SJSA1 (cell line): ENCODE measurements at regions not wholly inside any gene's neighbourhood (a gene's known extent, or its start where the extent isn't known, plus 50 kb on each side); places are given as distances from the start of the nearest gene placed in this dataset.
"Not testable (repeated sequence)": the region's sequence is repeated elsewhere in the genome, so short reads cannot be mapped to it uniquely, and the experiment has no call there.

Experiments used
- DNase-seq, 2 experiments: peaks; one replicate each; pipeline ENCODE4 v3.0.0-alpha.2; 2015 to 2020; ENCODE audit warnings: low spot score in 2 of 2, low read depth in 1 of 2
- H3K27ac ChIP-seq: fragments of 250-450 bp; sonication (Bioruptor Pico); 2 replicates; pipeline ENCODE4 v1.5.1; 2020; ENCODE audit warnings: mild to moderate bottlenecking, moderate library complexity
- H3K27me3 ChIP-seq: fragments of 250-450 bp; sonication (Bioruptor Pico); replicated peaks from 2 replicates; pipeline ENCODE4 v1.5.1; 2020; ENCODE audit warnings: mild to moderate bottlenecking, moderate library complexity
- H3K36me3 ChIP-seq: fragments of 250-450 bp; sonication (Bioruptor Pico); 2 replicates; pipeline ENCODE4 v1.5.1; 2020; ENCODE audit warnings: mild to moderate bottlenecking
- H3K4me1 ChIP-seq: fragments of 250-450 bp; sonication (Bioruptor Pico); replicated peaks from 2 replicates; pipeline ENCODE4 v1.6.1; 2021; ENCODE audit warnings: mild to moderate bottlenecking
- H3K4me3 ChIP-seq: fragments of 250-450 bp; sonication (Bioruptor Pico); 2 replicates; pipeline ENCODE4 v1.5.1; 2020; ENCODE audit warnings: mild to moderate bottlenecking
- H3K9me3 ChIP-seq: fragments of 250-450 bp; sonication (Bioruptor Pico); replicated peaks from 2 replicates; pipeline ENCODE4 v1.5.1; 2020; ENCODE audit warnings: mild to moderate bottlenecking

- Histone ChIP-seq H3K36me3 (no peaks in the 10 kb centered on the region), H3K9me3 (no peaks in the 10 kb centered on the region), H3K4me3 (no peak overlapping the region), H3K27me3 (no peaks in the 10 kb centered on the region), H3K27ac (no peak overlapping the region), H3K4me1 (no peaks in the 10 kb centered on the region)
- no peak for DNase-seq
Measured at GRCh38 chr6:66278115-66278514, 571.1 kb upstream of the EYS start.

- Histone ChIP-seq H3K36me3 (no peaks in the 10 kb centered on the region), H3K4me1 (no peaks in the 10 kb centered on the region), H3K4me3 (no peak overlapping the region), H3K9me3 (no peaks in the 10 kb centered on the region), H3K27me3 (no peaks in the 10 kb centered on the region), H3K27ac (no peak overlapping the region)
- no peak for DNase-seq
Measured at GRCh38 chr6:66277400-66277799, 570.4 kb upstream of the EYS start.

DNA sequence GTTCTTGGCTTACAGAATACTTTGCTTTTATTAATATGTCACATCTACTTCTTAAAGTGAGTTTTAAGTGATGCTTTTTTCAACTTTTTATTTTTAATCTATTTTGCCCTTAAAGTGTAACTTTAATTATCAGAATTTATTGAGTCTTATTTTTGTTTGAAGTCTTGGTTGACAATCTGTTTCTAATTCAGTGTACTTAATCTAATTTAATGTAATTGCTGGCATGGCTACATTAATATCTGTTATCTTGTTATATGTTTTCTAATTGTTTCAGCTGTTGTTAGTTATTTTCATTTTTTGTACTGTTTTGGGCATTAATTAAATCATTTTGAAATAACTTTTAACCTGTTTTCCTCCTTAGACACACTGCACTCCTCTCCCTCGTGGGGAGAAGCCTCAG, 558.7 kb upstream of the EYS start:
- Histone ChIP-seq H3K4me1 (no peaks in the 10 kb centered on the region), H3K27ac (no peak overlapping the region), H3K4me3 (no peak overlapping the region), H3K27me3 (no peaks in the 10 kb centered on the region), H3K36me3 (no peaks in the 10 kb centered on the region), H3K9me3 (no peaks in the 10 kb centered on the region; the same call in 1 of the 2 replicates)
- DNase-seq: no peak

- no peak for DNase-seq
- H3K27me3 ChIP-seq: no peaks in the 10 kb centered on the region
Measured at GRCh38 chr6:66264376-66264775, 557.4 kb upstream of the EYS start.

DNA sequence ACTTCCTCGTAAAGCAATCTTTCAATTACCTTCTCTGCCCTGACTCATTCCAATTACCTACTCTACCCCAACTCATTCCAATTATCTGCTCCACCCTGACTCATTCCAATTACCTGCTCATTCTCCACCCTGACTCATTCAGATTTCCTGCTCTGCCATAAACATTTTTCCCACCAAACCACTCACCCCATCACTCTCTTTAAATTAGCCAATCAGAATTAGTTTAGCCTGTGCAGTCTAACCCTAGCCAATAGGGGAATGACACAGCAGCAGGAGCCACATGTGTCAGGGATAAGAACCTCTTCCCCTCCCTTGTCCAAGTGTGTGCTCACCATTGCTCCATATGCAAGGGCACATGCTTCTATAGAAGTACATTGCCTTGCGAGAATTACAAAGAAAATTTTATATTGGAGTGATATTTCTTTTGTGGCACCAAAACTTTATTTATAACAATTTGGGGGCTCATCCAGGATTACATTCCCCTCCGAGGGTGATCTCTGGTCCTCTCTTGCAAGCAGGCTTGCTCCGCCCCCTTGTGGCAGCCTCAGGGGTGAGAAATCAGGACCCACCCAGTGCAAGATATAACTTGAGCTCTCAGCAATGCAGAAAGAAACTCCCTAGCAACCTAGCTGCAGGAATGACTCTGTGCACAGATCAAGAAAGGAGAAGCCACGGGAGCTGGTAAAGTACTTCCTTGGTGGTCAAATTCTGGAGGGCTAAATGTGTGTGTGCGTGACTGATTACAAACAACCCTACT, 551.9 kb upstream of the EYS start:
- H3K4me1 ChIP-seq, H3K27ac ChIP-seq, H3K36me3 ChIP-seq, H3K27me3 ChIP-seq, DNase-seq, H3K4me3 ChIP-seq, H3K9me3 ChIP-seq: not testable (repeated sequence)

More at GRCh38 chr6:66264376-66264775, 557.4 kb upstream of the EYS start:
- Histone ChIP-seq H3K27ac (no peak overlapping the region), H3K9me3 (no peaks in the 10 kb centered on the region; the same call in 1 of the 2 replicates), H3K4me3 (no peak overlapping the region), H3K4me1 (no peaks in the 10 kb centered on the region), H3K36me3 (no peaks in the 10 kb centered on the region)

DNA sequence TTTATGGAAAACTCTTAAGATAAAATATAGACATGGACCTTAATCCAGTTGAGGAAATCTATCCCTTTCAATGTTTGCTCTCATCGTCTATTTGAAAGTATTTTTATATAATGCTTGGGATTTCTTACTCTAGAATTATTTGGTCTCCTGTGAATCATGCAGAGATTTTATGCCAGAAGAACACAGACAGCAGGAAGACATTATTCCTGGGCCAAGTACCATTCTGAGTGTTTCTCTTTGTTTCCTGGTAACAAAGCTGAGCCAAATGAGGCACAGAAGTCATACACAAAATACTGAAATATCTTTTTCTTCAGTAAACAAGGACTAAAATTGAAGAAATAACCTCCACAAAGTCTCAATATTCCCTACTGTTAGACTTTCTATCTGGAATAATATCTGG, 538.2 kb upstream of the EYS start:
- Histone ChIP-seq H3K4me3 (no peak overlapping the region), H3K27me3 (no peaks in the 10 kb centered on the region), H3K27ac (no peak overlapping the region), H3K4me1 (no peaks in the 10 kb centered on the region), H3K36me3 (no peaks in the 10 kb centered on the region), H3K9me3 (no peaks in the 10 kb centered on the region)
- DNase-seq: no peak

DNA sequence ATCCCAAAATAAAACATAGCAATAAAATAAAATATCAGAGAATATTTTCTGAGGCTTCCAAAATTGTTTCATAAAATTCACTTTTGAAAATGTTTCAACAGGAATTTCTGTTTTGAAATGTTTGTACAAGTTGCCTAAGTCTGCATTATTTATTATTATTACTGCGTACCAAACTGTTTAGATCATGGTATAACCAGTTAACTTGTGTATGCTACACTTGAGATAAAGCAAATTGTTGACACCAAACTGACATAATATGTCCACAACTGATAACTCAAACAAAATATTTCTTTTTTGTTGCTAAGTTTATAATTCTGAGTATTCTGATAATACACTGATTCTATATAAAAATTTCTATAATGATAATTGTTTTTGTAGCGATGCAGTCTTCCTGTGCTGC, 531.8 kb upstream of the EYS start:
- no peaks in the 10 kb centered on the region for H3K9me3 ChIP-seq
- H3K27ac ChIP-seq: no peak overlapping the region
- H3K4me3 ChIP-seq: no peak overlapping the region
- H3K36me3 ChIP-seq: no peaks in the 10 kb centered on the region
- DNase-seq: no peak
- H3K27me3 ChIP-seq: no peaks in the 10 kb centered on the region
- no peaks in the 10 kb centered on the region for H3K4me1 ChIP-seq

DNA sequence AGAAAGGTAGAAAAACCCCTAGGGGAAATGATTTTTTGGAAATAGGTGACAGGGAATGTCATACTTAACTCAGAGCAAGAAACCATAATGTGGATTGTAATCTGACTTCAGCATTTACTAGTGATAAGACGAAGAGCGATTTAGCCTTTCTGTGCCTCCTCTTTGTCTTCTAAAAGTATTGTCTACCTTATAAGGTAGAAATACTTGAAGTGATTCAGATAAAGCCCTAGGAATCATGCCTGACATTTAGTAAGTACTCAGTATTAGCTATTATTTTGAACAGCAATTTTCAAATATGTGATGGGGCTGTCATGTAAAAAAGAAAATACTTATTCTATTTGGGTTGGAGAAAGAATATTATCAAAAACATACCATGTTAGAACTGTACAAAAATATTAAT, 525.9 kb upstream of the EYS start:
- Histone ChIP-seq H3K36me3 (no peaks in the 10 kb centered on the region), H3K4me3 (no peak overlapping the region), H3K27ac (no peak overlapping the region), H3K9me3 (no peaks in the 10 kb centered on the region; the same call in 1 of the 2 replicates), H3K27me3 (no peaks in the 10 kb centered on the region), H3K4me1 (no peaks in the 10 kb centered on the region)
- no peak for DNase-seq

DNA sequence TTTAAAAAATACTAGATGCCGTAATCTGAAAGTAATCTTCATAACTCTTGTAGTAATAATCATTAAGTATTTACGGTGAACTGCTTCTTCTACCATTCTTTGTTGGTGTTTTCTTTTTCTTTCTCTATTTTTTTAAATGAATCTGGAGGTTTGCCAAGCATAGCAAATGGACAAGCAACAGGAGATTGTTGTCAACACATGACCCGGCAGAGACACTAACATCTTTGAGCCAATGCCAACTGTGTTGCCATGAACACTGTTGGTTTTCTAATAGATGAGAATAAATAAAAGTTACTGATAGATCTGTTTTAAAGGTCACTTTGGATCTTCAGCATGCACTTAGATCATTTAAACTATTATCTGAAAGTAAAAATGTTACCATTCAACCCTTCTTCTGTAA, 523.6 kb upstream of the EYS start:
- Histone ChIP-seq H3K9me3 (no peaks in the 10 kb centered on the region; the same call in 1 of the 2 replicates), H3K4me3 (no peak overlapping the region), H3K27ac (no peak overlapping the region), H3K4me1 (no peaks in the 10 kb centered on the region), H3K36me3 (no peaks in the 10 kb centered on the region), H3K27me3 (no peaks in the 10 kb centered on the region)
- DNase-seq: no peak

GRCh38 chr6:66226109-66226508, 519.1 kb upstream of the EYS start:
- Histone ChIP-seq H3K36me3 (no peaks in the 10 kb centered on the region), H3K9me3 (peaks cover 6% of the 10 kb centered on the region; the same call in 1 of the 2 replicates), H3K27ac (no peak overlapping the region), H3K4me1 (no peaks in the 10 kb centered on the region), H3K27me3 (no peaks in the 10 kb centered on the region), H3K4me3 (no peak overlapping the region)
- no peak for DNase-seq

- no peak for DNase-seq
Measured at GRCh38 chr6:66210964-66211363, 503.9 kb upstream of the EYS start.

DNA sequence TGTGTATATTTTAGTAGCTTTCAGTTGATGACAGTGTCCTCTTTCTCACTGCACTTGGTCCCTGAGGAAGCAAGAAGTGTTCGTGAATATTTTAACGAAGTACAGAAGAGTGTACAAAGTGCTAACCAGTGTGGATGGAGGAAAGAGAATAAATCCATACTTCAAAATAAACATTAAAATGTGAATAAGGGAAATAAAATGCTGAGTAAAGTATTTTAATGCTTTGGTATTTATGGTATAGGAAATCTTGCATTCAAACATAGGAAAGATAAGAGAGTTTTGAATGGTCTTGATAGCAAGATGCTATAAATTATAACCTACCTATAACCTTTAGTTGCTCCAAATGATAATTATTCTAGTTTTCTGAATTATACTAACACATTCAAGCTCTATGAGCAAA, 493.4 kb upstream of the EYS start:
- Histone ChIP-seq H3K4me1 (no peaks in the 10 kb centered on the region), H3K9me3 (peaks cover 2% of the 10 kb centered on the region; the same call in 1 of the 2 replicates), H3K4me3 (no peak overlapping the region), H3K27ac (no peak overlapping the region), H3K36me3 (no peaks in the 10 kb centered on the region), H3K27me3 (no peaks in the 10 kb centered on the region)
- DNase-seq: no peak

More at GRCh38 chr6:66210964-66211363, 503.9 kb upstream of the EYS start:
- no peak overlapping the region for H3K4me3 ChIP-seq
- H3K9me3 ChIP-seq: 0 out of 2 replicates have a peak, but pooled peaks cover 11% of the 10 kb centered on the region
- H3K4me1 ChIP-seq: no peaks in the 10 kb centered on the region
- no peaks in the 10 kb centered on the region for H3K27me3 ChIP-seq
- no peak overlapping the region for H3K27ac ChIP-seq
- no peaks in the 10 kb centered on the region for H3K36me3 ChIP-seq

DNA sequence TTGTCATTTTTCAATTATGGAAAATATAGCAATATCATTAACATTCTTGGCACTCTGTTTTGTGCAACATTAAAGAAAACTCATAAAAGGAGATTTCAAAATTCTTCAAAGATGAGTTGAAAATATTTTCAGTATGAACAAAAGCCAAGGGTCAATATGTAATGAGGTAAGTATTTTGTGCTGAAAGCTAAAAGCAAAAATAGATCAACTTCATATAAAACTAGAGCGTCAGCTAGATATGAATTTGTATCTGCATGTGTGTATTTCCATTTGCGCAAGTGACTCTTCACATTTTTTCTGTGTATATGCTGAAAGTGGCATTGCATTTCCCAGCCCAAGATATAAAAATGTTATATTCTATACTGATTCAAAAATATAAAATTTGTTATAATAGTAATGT, 492.1 kb upstream of the EYS start:
- Histone ChIP-seq H3K4me3 (no peak overlapping the region), H3K36me3 (no peaks in the 10 kb centered on the region), H3K27me3 (no peaks in the 10 kb centered on the region), H3K9me3 (peaks cover 2% of the 10 kb centered on the region; the same call in 1 of the 2 replicates), H3K27ac (no peak overlapping the region), H3K4me1 (no peaks in the 10 kb centered on the region)
- DNase-seq: no peak

DNA sequence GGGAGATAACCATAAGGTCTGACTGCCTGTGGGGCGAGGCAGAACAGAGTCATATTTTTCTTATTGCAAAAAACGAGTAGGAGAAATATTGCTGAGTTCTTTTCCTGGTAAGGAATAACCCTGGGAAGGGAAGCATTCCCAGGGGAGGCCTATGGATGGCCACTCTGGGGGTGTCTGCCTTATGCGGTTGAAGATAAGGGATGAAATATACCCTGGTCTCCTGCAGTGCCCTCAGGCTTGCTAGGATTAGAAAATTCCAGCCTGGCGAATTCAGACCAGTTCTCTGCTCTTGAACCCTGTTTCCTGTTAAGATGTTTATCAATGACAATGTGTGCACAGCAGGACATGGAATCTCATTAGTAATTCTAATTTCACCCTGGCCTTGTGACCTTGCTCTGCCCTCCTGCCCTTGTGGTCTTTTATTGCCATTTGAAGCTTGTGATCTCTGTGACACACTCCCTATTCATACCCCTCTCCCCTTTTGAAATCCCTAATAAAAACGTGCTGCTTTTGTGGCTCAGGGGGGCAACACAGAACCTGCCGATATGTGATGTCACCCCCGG, 491.1 kb upstream of the EYS start:
- H3K36me3 ChIP-seq: no peaks in the 10 kb centered on the region
- H3K27ac ChIP-seq: no peak overlapping the region
- H3K4me1 ChIP-seq: no peaks in the 10 kb centered on the region
- no peaks in the 10 kb centered on the region for H3K27me3 ChIP-seq
- peaks cover 1% of the 10 kb centered on the region; the same call in 1 of the 2 replicates for H3K9me3 ChIP-seq
- DNase-seq: no peak
- no peak overlapping the region for H3K4me3 ChIP-seq
